ENCODE measurements at regions not wholly inside any gene's neighbourhood (a gene's known extent, or its start where the extent isn't known, plus 50 kb on each side); places are given as distances from the start of the nearest gene placed in this dataset.
A peak's percentile ranks its signal among the peaks of the same experiment; 100 is the strongest.

DNA sequence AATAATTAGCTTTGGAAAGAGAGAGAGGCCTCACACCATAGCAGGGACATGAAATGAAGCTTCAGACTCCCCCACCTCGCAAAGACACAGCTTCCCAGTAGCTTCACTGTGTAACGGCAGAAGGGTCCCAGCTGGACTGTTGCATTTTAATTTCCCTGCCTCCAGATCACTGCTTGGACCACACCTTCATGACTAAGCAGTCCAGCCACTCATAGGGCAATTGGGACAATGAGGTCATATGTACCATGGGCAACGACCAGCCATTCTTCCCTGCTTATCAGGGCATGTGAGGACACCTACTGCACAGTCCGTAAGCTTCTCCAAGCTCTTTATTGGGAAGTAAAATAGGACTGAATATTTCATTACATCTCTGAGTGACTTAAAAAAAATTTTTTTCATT, 183.0 kb downstream of the MREG start (continued):
- TF ChIP-seq, protein P1, sequence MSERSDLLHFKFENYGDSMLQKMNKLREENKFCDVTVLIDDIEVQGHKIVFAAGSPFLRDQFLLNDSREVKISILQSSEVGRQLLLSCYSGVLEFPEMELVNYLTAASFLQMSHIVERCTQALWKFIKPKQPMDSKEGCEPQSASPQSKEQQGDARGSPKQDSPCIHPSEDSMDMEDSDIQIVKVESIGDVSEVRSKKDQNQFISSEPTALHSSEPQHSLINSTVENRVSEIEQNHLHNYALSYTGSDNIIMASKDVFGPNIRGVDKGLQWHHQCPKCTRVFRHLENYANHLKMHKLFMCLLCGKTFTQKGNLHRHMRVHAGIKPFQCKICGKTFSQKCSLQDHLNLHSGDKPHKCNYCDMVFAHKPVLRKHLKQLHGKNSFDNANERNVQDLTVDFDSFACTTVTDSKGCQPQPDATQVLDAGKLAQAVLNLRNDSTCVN (CRISPR knock-in tag; IDR thresholded peaks at IDR 0.05; ENCODE audit: borderline replicate concordance): no peak
- TF ChIP-seq ATF1 (CRISPR knock-in tag; IDR thresholded peaks at IDR 0.05): no peak
- TF ChIP-seq SP1 (IDR thresholded peaks at IDR 0.05): no peak
- no peak for TF ChIP-seq SP1 (CRISPR knock-in tag; IDR thresholded peaks at IDR 0.05)
- TF ChIP-seq ZNF274 (CRISPR knock-in tag; IDR thresholded peaks at IDR 0.05): 0 out of 2 replicates have a peak, but pooled peaks have one; percentile 26
- TF ChIP-seq, protein P2, sequence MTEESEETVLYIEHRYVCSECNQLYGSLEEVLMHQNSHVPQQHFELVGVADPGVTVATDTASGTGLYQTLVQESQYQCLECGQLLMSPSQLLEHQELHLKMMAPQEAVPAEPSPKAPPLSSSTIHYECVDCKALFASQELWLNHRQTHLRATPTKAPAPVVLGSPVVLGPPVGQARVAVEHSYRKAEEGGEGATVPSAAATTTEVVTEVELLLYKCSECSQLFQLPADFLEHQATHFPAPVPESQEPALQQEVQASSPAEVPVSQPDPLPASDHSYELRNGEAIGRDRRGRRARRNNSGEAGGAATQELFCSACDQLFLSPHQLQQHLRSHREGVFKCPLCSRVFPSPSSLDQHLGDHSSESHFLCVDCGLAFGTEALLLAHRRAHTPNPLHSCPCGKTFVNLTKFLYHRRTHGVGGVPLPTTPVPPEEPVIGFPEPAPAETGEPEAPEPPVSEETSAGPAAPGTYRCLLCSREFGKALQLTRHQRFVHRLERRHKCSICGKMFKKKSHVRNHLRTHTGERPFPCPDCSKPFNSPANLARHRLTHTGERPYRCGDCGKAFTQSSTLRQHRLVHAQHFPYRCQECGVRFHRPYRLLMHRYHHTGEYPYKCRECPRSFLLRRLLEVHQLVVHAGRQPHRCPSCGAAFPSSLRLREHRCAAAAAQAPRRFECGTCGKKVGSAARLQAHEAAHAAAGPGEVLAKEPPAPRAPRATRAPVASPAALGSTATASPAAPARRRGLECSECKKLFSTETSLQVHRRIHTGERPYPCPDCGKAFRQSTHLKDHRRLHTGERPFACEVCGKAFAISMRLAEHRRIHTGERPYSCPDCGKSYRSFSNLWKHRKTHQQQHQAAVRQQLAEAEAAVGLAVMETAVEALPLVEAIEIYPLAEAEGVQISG (CRISPR knock-in tag; IDR thresholded peaks at IDR 0.05): no peak
- TF ChIP-seq, protein P3, sequence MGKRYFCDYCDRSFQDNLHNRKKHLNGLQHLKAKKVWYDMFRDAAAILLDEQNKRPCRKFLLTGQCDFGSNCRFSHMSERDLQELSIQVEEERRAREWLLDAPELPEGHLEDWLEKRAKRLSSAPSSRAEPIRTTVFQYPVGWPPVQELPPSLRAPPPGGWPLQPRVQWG (CRISPR knock-in tag; IDR thresholded peaks at IDR 0.05; ENCODE audit: borderline replicate concordance, low read depth): no peak
- TF ChIP-seq MEIS2 (CRISPR knock-in tag; IDR thresholded peaks at IDR 0.05): no peak
- TF ChIP-seq ZNF33B (CRISPR knock-in tag; IDR thresholded peaks at IDR 0.05): no peak
- TF ChIP-seq, protein P4, sequence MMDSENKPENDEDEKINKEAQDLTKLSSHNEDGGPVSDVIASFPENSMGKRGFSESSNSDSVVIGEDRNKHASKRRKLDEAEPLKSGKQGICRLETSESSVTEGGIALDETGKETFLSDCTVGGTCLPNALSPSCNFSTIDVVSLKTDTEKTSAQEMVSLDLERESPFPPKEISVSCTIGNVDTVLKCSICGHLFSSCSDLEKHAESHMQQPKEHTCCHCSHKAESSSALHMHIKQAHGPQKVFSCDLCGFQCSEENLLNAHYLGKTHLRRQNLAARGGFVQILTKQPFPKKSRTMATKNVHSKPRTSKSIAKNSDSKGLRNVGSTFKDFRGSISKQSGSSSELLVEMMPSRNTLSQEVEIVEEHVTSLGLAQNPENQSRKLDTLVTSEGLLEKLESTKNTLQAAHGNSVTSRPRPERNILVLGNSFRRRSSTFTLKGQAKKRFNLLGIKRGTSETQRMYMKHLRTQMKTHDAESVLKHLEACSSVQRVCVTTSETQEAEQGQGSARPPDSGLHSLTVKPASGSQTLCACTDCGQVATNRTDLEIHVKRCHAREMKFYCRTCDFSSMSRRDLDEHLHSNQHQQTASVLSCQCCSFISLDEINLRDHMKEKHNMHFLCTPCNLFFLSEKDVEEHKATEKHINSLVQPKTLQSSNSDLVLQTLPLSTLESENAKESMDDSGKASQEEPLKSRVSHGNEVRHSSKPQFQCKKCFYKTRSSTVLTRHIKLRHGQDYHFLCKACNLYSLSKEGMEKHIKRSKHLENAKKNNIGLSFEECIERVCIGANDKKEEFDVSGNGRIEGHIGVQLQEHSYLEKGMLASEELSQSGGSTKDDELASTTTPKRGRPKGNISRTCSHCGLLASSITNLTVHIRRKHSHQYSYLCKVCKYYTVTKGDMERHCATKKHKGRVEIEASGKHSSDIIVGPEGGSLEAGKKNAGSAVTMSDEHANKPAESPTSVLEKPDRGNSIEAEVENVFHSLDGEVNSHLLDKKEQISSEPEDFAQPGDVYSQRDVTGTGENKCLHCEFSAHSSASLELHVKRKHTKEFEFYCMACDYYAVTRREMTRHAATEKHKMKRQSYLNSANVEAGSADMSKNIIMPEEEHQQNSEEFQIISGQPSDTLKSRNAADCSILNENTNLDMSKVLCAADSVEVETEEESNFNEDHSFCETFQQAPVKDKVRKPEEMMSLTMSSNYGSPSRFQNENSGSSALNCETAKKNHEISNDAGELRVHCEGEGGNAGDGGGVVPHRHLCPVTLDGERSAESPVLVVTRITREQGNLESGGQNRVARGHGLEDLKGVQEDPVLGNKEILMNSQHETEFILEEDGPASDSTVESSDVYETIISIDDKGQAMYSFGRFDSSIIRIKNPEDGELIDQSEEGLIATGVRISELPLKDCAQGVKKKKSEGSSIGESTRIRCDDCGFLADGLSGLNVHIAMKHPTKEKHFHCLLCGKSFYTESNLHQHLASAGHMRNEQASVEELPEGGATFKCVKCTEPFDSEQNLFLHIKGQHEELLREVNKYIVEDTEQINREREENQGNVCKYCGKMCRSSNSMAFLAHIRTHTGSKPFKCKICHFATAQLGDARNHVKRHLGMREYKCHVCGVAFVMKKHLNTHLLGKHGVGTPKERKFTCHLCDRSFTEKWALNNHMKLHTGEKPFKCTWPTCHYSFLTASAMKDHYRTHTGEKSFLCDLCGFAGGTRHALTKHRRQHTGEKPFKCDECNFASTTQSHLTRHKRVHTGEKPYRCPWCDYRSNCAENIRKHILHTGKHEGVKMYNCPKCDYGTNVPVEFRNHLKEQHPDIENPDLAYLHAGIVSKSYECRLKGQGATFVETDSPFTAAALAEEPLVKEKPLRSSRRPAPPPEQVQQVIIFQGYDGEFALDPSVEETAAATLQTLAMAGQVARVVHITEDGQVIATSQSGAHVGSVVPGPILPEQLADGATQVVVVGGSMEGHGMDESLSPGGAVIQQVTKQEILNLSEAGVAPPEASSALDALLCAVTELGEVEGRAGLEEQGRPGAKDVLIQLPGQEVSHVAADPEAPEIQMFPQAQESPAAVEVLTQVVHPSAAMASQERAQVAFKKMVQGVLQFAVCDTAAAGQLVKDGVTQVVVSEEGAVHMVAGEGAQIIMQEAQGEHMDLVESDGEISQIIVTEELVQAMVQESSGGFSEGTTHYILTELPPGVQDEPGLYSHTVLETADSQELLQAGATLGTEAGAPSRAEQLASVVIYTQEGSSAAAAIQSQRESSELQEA (CRISPR knock-in tag; IDR thresholded peaks at IDR 0.05; ENCODE audit: not compliant biosample characterization): no peak
- TF ChIP-seq MIER2 (CRISPR knock-in tag; IDR thresholded peaks at IDR 0.05): no peak
- no peak for TF ChIP-seq SP5 (CRISPR knock-in tag; IDR thresholded peaks at IDR 0.05; ENCODE audit: borderline replicate concordance, low read depth)
- TF ChIP-seq, protein P5, sequence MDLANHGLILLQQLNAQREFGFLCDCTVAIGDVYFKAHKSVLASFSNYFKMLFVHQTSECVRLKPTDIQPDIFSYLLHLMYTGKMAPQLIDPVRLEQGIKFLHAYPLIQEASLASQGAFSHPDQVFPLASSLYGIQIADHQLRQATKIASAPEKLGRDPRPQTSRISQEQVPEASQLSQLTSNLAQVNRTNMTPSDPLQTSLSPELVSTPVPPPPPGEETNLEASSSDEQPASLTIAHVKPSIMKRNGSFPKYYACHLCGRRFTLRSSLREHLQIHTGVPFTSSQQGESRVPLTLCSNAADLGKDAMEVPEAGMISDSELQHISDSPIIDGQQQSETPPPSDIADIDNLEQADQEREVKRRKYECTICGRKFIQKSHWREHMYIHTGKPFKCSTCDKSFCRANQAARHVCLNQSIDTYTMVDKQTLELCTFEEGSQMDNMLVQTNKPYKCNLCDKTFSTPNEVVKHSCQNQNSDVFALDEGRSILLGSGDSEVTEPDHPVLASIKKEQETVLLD (CRISPR knock-in tag; IDR thresholded peaks at IDR 0.05; ENCODE audit: low read depth): no peak
- no peak for TF ChIP-seq ZNF34 (CRISPR knock-in tag; IDR thresholded peaks at IDR 0.05; ENCODE audit: borderline replicate concordance)
- TF ChIP-seq SP4 (CRISPR knock-in tag; IDR thresholded peaks at IDR 0.05): no peak
- TF ChIP-seq ZMAT3 (CRISPR knock-in tag; conservative IDR thresholded peaks at IDR 0.05): no peak
- peak; percentile 69; the same call in 1 of the 2 replicates for TF ChIP-seq MED1 (CRISPR knock-in tag; IDR thresholded peaks at IDR 0.05)

Measured in HepG2 (cell line).